ENCODE measurements at regions not wholly inside any gene's neighbourhood (a gene's known extent, or its start where the extent isn't known, plus 50 kb on each side); places are given as distances from the start of the nearest gene placed in this dataset.

- DNase-seq = peak; percentile 16
Observed at GRCh38 chr15:97521381-97522285, 438.9 kb upstream of the ARRDC4 start.

GRCh38 chr15:97522347-97522746 is 438.2 kb upstream of the ARRDC4 start:
- peak; percentile 2 for DNase-seq

GRCh38 chr15:97525809-97526208 is 434.7 kb upstream of the ARRDC4 start:
- no peak for DNase-seq

DNA sequence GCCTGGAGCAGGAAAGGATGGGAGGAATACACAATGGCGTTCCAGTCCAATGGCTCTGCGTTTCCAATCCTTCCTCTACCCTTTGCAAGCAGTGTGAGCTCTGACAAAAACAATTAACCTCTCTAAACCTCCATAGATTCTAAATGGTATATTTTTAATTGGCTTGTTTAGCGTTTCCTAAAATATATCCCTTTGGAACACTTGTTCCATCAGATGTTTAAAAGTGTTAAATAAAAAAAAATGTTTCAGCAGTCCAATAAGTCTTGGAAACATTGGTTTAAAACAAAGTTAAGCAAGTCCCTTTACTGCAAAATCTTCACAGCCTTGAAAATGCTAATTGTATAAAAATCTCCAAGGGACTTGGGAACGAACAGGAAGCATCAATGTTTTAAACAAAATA is 432.3 kb upstream of the ARRDC4 start:
- DNase-seq = no peak

- no peak for DNase-seq
Observed at GRCh38 chr15:97545799-97546198, 414.7 kb upstream of the ARRDC4 start.

GRCh38 chr15:97547381-97547780 is 413.1 kb upstream of the ARRDC4 start:
- DNase-seq = no peak

DNA sequence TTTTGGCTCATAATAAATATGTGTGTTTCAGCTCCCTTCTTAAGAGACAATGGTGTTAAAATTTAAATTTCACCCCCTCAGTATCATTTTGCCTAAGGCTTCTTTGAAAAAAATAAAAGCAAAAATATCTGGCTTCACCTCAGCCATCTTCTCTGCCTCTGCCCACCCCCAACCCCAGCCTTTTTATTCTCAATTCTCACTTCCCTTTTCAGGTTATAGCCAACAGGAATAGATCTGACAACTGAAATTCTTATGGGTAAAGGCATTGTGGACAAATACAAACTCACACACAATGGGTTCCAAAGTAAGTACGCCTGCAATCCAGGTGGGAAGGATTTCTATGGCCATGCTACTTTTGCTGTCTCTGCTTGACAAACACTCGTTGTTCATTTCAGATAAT is 399.0 kb upstream of the ARRDC4 start:
- no peak for DNase-seq

- no peak for DNase-seq
Observed at GRCh38 chr15:97563516-97563915, 397.0 kb upstream of the ARRDC4 start.

- no peak for DNase-seq
Observed at GRCh38 chr15:97566961-97567360, 393.5 kb upstream of the ARRDC4 start.

DNA sequence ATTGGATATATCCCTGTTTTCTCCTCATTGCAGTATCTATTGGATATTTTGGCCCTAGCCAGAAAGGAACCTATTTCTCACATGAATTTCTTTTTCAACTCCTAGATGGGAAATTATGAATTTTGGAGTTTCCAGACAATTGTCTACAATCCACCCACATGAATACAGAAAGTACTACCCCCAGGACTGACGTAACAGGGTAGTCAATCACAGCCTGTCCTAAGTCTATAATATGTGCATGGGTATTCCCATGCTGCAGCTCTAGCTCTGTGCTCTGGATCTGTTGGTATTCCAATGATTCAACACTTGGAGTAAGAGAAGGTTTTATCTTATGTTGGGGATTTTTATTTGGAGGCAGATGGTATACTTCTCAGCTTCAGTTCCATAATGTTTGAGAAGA is 393.1 kb upstream of the ARRDC4 start:
- DNase-seq = no peak

DNA sequence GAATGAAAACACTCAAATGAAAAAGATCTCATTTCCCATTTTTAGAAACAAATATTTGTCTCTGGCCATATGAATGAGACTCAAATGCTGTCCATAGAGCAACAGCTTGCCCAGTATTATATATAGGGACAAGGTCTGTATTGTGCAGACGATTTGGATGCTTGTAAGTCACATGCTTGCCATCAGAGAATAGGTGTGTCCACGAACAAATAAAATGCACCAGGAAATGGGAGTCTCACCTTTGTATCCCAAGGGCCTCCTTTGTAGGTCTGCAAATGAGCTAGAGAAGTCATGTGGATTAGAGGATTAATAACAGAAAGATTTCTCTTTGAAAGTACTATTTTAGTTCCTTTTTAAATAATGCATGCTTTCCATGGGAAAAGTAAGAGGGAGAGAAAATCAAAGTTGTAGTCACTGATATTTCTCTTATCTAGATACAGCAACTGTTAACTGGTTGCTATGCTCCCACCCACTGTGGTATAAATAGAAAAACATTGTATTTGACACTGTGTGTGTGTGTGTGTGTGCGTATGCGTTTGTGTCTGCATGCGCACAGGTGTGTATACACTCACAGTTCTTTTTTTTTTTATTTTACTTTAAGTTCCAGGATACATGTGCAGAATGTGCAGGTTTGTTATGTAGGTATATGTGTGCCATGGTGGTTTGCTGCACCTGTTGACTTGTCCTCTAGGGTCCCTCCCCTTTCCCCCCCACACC is 383.4 kb upstream of the ARRDC4 start:
- no peak for DNase-seq

- DNase-seq = no peak
Observed at GRCh38 chr15:97585408-97585807, 375.1 kb upstream of the ARRDC4 start.

GRCh38 chr15:97592778-97593177 is 367.7 kb upstream of the ARRDC4 start:
- DNase-seq = no peak

GRCh38 chr15:97597801-97598200 is 362.7 kb upstream of the ARRDC4 start:
- DNase-seq = no peak

DNA sequence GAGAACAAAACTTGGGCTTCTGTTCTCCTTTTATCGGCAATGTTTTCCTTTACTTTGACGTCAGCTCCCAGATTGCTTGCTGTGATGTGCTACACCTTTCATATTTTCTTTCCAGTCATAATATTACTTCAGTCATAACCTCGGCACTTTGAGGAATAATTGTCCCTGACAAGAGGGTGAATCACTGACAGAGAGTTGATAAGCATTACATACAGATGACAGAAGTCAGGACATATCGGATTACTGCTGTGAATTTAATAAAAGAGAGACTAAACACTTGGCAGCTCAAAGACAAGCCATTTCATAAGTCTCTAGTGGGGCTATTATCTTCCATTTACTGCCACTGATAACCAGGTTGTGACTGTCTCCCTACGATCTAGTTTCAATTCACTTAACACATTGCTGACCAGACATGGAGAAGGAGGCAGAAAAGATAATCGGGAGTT is 362.1 kb upstream of the ARRDC4 start:
- DNase-seq = no peak

DNA sequence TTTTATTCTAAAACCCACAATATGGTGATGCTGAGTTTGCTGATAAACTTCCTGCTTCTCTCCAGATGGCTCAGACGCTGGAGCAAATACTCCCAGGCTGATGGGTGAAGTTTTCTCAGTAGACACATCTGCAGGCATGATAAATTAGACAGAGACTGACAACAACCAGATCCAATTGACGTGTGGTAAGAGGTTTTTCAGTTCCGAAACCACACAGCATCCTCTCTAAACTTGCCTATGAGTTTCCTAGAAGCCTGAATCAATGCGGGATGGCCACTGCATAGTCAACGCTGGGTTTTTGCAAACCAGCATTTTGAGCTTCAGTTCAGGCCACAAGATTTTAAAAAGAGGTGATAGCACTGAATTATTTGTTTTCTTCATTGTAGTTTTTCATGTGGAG is 360.3 kb upstream of the ARRDC4 start:
- DNase-seq = no peak

- no peak for DNase-seq
Observed at GRCh38 chr15:97604677-97605076, 355.8 kb upstream of the ARRDC4 start.

- no peak for DNase-seq
Observed at GRCh38 chr15:97615114-97615513, 345.4 kb upstream of the ARRDC4 start.

DNA sequence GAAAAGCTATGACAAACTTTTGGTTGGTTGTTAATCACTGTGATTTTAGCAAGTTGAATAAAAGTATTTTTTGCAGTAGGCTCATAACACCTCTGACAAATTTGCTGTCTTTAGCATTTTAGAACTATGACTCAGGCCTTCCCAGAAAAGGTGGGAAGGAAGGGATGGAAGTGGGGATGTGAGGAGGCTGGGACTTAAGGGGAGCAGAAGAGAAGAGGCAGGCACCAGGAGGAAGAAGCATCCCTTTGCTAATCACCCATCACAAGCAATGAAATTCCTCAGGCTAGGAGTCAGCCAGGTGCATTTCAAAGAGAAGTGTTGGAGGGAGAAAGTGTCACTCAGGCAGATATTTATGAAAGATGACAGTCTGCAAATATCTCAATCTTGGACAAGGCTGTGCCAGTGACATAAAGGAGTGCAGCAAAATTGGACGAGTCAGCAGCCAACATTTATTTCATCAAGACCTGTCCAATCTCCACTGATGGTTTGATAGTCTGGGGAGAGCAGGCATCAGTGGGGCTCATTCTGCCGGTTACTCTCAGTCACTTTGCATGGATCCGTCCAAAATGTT is 337.3 kb upstream of the ARRDC4 start:
- DNase-seq = no peak

GRCh38 chr15:97627634-97628033 is 332.9 kb upstream of the ARRDC4 start:
- DNase-seq = no peak

DNA sequence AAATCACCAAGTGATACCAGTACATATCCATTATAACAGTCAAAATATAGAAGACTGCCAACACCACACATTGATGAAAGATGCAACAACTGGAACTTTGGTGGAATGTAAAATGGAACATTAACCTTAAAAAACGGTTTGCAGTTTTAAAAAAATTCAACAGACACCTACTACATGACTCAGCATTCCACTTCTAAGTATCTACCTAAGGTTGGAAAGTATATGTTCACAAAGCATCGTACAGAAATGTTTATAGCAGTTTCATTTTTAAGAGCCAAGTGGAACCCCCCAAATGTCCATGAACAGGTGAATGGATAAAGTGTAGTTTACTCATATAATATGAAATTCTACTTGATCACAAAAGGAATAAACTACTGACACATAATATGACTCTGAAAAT is 314.7 kb upstream of the ARRDC4 start:
- DNase-seq = no peak

GRCh38 chr15:97648728-97649127 is 311.8 kb upstream of the ARRDC4 start:
- no peak for DNase-seq

DNA sequence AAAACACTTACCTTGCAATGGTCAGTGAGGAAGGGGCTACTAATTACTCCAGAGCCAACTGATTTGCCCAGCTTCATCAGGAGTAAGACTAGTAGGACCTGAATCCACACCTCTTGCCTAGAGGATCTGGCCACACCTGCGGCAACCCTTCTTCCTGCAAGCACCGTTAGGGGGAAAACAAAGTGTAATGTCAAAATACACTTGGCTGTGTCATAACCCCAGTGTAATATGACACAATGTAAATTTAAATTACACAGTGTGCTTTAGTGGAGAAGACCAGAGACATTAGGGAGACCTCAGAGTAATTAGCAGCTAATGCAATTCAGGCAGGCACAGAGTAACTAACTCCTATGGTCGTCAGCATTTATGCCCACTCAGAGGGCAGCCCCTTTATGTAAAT is 308.5 kb upstream of the ARRDC4 start:
- no peak for DNase-seq
